ENCODE measurements at regions not wholly inside any gene's neighbourhood (a gene's known extent, or its start where the extent isn't known, plus 50 kb on each side); places are given as distances from the start of the nearest gene placed in this dataset.

DNA sequence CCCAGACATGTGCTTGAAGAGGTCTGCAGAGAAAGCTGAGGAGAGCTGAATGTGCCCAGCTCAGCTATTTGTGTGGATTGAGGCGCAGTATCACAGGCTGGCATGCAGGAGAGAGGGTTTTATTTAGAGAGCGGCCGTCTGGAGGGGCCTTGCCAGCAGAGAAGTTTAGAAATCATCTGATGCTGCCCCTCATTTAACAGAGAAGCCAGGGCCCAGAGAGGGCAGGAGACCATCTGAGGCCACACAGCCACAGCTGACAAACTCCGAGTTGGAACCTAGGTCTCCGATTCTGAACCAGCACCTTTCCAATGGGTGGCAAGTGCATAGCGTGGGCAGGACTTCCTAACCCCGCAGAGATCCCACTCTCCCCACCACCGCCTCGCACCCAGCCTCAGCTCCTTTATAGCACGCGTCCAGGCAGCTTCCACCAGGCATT is 101.0 kb downstream of the LSM3 start:
- no peak for DNase-seq (ENCODE audit: extremely low read depth, low read depth)
- TF ChIP-seq, protein P1, sequence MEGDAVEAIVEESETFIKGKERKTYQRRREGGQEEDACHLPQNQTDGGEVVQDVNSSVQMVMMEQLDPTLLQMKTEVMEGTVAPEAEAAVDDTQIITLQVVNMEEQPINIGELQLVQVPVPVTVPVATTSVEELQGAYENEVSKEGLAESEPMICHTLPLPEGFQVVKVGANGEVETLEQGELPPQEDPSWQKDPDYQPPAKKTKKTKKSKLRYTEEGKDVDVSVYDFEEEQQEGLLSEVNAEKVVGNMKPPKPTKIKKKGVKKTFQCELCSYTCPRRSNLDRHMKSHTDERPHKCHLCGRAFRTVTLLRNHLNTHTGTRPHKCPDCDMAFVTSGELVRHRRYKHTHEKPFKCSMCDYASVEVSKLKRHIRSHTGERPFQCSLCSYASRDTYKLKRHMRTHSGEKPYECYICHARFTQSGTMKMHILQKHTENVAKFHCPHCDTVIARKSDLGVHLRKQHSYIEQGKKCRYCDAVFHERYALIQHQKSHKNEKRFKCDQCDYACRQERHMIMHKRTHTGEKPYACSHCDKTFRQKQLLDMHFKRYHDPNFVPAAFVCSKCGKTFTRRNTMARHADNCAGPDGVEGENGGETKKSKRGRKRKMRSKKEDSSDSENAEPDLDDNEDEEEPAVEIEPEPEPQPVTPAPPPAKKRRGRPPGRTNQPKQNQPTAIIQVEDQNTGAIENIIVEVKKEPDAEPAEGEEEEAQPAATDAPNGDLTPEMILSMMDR (IDR thresholded peaks at IDR 0.05; ENCODE audit: low read depth, low read length, missing control alignments) = no peak
- no peak overlapping the region for H3K4me3 ChIP-seq (replicated peaks; ENCODE audit: low read depth, low read length)

DNA sequence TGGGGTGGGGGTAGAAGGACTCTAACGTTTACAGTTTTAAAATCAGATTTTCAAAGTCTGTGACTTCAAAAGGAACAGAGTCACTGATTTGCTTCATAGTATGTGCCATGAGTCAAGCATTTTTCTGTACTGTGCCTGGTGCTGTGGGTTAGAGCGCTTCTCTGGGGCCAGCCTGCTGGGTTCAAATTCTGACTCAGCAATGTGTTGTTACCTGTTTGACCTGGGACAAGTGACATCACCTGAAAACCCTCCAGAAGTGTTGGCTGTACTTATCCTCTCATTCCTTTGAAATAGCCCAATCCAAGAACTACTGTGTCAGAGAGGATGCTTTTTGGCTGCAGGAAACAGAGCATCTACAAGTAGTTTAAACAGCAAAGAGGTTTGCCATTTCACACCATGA is 101.7 kb downstream of the LSM3 start:
- no peak for DNase-seq (ENCODE audit: extremely low read depth, low read depth)
- TF ChIP-seq, protein P1 (IDR thresholded peaks at IDR 0.05; ENCODE audit: low read depth, low read length, missing control alignments) = no peak
- no peak overlapping the region for H3K4me3 ChIP-seq (replicated peaks; ENCODE audit: low read depth, low read length)

DNA sequence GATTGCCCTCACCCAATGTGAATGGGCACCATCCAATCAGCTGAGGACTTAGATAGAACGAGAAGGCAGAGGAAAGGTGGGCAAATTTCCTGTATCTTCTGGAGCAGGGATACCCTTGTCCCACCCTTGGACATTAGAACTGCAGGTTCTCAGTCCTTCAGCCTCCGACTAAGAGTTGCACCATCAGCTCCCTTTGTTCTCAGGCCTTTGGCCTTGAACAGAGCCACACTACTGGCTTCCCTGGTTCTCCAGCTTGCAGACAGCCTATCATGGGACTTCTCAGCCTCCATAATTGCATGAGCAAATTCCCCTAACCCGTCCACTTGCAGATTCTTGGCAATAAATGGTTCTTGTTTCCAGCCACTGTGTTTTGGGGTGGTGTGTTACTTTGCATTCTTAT is 102.4 kb downstream of the LSM3 start:
- TF ChIP-seq, protein P1 (IDR thresholded peaks at IDR 0.05; ENCODE audit: low read depth, low read length, missing control alignments) = no peak
- no peak for DNase-seq (ENCODE audit: extremely low read depth, low read depth)
- H3K4me3 ChIP-seq (replicated peaks; ENCODE audit: low read depth, low read length) = no peak overlapping the region

DNA sequence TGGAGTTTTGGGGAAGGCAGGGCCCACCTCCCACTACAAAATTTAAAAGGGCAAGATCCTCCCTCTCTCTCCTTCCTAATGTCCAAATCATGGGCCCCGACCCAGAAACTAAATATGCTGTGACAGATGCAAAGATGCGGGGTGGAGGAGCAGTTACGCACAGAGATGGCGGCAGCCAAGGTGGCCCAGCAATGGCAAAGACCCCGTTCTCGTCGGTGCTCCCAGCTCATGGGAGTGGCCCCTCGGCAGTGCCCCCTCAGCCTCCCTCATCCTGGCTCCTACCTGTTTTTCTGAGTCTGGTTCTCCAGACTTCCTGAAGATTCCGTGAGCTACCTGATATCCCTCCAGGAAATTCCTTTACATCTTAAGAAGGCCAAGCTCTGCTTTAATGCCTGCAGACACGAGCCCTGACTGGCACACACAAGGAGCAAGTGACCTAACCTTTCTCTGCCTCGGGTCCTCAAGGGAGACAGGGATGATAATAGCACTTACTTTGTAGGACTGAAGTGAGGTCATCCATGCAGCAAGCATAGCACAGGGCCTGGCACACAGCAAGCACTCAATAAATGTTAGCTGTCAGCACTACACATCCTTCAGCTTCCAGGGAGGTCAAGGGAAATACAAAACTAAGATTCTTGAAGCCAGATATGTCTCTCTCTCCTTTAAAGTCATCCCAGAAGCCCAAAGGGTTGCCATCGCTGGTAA is 103.5 kb downstream of the LSM3 start:
- no peak overlapping the region for H3K4me3 ChIP-seq (replicated peaks; ENCODE audit: low read depth, low read length)
- TF ChIP-seq, protein P1 (IDR thresholded peaks at IDR 0.05; ENCODE audit: low read depth, low read length, missing control alignments) = no peak
- DNase-seq (ENCODE audit: extremely low read depth, low read depth) = no peak

DNA sequence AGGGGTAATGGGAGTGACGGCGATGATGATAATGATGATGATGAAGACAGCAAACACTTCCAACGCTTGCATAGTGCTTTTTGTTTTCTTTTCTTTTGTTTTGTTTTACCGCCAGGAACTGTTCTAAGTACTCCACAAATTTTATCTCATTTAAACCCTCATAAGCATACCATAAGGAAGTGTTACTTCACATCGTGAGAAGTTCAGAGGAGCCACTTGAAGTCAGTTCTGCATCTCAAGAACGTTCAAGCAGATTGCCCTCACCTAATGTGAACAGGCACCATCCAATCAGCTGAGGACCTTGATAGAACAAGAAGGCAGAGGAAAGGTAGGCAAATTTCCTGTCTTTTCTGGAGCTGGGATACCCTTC is 104.1 kb downstream of the LSM3 start:
- H3K4me3 ChIP-seq (replicated peaks; ENCODE audit: low read depth, low read length) = no peak overlapping the region
- DNase-seq (ENCODE audit: extremely low read depth, low read depth) = no peak
- TF ChIP-seq, protein P1 (IDR thresholded peaks at IDR 0.05; ENCODE audit: low read depth, low read length, missing control alignments) = no peak

DNA sequence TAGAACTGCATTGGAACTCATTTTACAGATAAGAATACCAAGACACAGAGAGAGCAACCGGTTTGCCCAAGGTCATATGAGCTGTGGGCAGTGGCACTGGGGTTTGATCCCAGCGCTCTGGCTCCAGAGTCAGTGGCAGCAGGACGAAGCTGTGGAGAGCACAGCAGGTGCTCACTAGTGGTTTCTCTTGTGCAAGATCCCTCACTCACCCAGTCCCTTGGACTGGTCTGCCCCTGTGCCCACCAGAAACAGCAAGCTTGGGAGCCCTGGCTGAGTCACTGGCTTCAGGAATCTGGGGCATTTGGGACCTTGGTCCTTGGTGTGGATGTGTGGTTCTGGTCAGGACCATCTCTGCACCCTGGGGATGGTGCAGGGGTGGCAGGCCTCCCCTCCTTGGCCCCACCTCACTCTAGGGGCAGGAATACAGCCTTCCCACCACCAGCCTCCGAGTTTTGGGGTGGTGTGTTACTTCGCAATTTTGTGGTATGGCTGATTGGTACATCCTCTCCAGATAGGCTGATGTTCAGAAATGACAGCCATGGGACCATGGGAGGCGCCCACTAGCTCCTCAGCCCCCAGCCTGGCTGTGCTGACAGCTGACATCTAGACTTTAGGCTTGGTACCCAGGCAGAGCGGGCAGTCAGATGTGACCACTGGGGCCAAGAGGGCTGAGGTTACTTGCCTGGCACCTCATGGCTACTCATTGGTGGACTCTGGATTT is 104.6 kb downstream of the LSM3 start:
- no peak for DNase-seq (ENCODE audit: extremely low read depth, low read depth)
- no peak overlapping the region for H3K4me3 ChIP-seq (replicated peaks; ENCODE audit: low read depth, low read length)
- TF ChIP-seq, protein P1 (IDR thresholded peaks at IDR 0.05; ENCODE audit: low read depth, low read length, missing control alignments) = no peak
